ENCODE measurements at regions not wholly inside any gene's neighbourhood (a gene's known extent, or its start where the extent isn't known, plus 50 kb on each side); places are given as distances from the start of the nearest gene placed in this dataset.

DNA sequence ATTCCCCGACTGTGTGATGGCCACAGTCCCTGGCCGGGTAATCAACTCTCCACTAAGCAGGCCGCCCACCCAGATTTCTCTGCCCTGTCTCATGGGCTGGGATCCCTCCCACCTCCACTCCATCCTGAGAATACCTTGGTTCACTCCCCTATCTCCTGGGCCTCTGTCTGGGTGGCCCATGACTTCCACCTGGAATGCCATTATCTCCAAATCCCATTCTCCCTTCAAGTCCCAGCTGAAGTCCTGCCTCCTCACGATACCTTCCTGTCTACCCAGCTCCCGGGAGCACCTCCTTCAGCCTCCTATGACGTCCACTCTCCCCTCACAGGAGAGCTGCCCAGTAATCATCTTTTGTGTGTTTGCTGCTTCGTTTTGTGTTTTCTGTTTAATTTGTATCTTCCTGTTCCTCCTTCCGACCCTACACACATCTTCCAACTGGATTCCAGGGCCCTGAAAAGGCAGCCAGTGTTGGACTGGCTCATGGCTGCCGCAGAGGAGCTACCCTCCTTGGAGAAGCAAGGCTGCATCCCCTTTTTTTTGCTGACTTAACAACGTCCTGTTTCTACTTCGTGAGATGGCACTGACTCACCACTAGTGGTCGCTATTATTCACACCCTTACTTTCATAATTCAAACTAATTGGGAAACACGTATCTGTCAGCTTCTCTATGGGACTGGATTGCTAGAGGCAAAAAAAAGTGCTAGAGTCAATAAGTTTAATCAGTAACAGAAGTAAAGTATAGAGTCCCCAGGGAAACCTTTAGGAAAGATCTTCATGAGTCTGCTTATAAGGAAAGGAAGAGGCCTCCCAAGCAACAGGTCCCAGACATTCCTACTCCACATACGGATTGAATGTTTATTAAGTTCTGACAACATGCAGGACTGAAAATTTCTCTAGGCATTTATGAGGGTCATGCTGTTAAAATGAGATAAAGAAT, 171.9 kb upstream of the GATA6 start:
- DNase-seq: no peak

DNA sequence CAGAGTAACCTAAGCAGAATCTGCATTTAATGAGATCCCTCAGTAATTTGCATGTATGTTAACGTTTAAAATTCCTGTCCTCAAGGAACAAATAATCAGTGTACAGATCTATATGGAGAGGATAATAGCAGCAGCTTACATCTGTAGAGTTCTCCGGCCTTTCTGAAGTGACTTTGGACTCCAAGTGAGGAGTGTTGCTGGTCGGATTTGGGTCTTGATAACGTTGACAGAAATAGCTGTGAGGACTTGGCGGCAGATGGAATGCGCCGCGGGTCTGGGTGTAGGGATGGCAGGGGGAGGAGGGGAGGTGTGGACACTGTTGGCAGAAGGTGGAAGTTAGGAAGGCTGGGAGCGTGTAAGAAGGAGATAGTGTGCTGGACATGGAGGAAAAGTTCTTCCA, 170.9 kb upstream of the GATA6 start:
- no peak for DNase-seq

DNA sequence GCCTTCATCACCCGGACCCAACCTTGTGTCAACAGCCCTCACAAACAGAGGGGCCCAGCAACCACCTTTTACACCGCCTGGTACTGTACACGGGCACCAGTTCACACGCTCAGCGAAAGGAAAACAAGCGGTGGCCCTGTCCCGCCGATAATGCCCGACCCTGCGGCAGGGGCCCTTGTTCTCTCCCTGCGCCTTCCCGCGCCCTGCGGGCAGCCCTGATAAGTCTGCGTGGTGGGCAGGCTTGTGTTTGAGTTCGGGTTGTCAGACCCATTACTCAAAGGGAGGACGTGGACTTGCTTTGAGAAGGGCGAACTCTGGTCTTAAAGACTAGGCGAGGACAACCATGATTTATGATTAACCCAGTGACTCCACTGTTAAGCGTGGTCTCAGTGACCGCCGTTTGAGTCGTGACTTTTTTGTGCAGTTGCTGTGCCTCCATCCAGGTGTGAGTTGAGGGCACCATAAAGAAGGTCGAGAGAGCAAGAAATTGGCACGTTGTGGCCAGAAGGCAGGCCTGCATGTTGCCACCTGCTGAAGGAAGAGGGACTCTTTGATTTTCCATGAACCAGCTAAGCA, 167.4 kb upstream of the GATA6 start:
- DNase-seq: no peak

DNA sequence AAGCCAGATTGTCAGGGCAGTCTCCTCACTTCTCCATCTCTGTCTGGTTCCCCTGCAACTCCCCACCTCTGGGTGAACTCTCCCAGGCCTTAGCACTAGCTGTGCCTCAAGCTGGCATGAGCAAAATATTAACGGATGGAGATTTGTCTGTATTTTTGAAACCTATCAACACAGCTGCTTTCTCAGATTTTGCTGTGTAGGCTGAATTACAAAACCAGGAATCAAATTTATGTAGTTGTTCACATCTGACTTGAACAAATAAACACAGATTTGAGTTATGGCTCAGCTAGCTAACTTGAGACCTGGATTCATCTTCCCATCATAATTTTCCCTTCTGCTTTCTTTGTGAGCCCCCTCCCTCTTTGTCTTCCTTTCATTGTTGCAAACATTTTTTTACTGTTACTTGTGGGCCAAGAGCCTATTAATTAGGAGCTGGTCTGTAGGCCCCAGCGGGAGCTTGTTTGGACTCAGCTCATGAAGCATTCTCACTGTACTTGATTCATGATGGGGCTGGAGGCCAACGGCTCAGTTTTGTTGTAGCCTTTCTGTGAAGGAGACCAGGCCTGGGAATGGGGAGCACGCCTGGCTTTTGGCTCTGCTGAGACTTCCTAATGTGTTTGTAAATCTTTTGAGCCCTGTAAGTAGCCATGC, 164.1 kb upstream of the GATA6 start:
- no peak for DNase-seq

DNA sequence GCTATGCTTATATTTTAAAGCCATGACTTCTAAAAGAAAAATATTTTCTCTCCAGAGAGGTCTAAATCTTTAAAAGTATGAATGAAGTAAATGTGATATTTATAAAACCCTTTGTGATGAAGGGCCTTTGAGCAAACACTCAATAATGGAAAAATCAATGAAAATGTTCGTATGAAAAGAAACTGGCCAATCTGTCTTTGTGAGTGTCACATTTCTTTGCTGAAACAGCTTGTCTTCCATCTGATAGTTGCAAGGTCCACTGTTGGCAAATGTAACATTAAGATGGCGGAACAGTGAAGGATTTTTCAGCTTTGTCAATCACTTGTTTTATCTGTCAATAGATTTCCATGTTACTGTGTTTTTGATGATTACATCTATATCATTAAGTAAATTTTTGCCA, 162.9 kb upstream of the GATA6 start:
- DNase-seq: no peak

DNA sequence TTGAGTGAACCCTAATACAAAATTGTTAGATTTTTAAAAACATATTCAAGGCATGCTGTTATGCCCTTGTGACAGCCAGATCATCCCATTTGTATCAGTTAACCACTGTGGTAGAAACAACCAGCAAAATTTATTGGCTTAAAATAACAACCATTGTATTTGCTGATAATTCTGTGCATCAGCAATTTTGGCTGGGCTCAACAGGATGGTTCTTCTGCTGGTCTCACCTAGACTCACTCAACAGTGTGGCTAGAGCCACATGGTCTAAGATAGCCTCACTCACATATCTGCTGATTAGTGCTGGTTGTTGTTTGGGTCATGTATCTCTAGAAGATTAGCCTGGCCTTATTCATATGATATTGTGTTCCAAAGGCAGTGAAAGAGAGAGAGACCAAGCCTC, 160.1 kb upstream of the GATA6 start:
- DNase-seq: no peak

DNA sequence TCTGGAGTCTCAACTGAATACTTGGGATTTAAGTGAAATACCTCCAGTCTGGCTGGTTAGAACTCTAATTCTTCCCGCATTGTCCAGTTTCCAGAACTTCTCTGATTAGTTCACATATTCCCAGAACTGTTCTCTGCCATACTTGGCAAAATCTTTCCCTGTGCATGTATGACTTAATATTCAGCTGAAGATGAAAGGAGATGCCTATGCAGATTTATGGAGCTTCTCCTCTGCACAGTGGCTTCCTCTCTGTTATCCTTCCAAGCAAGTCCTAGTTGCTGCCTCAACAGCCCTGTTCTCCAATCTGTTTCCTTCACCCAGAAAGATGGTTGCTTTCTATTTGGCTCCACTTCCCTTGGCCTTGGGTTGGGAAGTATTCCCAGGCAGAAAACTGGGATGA, 155.4 kb upstream of the GATA6 start:
- DNase-seq: no peak

DNA sequence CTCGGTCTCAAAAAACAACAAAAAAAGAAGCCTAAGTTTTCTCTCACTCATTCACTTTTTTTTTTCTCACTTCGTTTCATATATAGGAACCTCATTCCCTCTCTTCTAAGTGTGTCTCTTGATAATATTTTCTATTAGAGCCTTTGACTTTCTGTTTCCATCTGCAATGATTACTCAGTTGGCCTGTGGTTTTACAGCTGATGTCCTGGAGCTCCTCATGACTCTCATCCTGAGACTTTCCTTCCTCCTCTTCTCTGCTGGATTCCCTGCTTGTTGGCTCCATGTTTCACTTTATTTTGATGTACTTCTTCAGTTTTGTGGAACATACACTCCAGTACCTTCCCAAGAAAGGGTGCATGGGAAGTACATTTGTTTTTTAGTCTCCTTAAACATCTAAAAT, 154.2 kb upstream of the GATA6 start:
- DNase-seq: no peak

DNA sequence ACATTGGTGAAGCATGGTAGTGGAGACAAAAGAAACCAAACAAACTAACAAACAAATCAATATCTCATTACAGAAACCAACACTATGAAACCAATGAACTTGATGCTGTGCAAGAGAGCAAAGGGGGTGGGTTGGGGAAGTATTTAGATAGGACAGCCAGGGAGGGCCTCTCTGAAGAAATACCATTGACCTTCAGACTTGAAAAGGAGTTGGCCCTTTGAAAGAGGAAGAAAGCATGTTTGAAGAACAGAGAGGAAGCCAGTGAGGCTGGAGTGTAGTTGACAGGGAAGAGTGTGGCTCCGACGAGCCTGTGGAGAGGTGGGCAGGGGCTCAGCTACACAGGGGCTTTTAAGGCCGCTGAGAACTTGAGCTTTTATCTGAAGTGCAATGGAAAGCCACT, 151.0 kb upstream of the GATA6 start:
- DNase-seq: no peak

DNA sequence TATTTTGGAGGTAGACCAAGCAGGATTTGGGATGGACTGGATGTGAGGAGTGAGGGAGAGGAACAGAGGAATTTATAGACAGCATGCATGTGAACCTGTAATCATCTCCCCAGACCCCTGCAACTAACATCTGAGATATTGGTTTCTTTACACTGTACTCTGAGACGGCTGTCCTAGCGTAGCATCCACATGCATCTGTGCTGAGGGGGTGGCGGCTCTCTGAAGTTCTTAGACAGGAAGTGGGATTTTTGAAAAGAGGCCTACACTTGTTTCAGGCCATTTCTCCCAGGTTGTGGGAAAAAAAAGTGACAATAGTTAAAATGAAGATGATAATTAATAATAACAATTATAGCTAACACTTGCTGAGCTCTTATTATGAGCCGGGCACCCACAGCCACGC, 150.2 kb upstream of the GATA6 start:
- no peak for DNase-seq

DNA sequence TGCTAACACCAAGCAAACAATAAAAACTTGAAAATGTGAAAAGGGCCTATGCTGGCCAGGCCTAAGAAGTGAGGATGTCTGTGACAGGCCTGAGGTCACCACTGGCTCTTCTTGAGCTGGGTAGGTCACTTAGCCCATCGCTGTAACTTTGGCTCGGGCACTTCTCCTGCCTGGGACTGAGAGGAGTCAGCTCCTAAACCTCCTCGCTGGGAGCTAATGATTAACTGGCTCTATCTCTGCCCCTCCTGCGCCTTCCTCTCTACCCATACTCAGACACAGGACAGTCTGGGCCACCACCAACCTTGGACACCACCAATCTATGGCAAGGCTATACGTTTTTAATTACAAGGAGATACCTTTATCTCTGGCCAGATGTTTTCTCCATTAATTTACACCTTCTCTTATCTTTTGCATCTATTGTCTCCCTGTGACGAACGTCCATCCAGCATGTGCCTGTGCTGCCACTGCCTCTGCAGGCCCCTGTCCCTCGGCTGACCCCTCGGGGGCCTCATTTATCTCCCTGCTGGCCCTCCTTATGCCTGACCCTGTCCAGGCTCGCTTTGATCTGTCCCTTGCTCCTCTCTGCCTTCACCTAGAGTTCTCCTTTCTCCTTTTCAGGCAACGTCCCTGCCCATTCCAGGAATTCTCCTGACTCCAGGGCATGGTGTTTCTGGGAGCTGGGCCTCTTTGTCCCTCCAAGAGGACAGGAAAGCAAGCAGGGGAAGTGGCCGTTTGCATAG, 149.1 kb upstream of the GATA6 start:
- no peak for DNase-seq

DNA sequence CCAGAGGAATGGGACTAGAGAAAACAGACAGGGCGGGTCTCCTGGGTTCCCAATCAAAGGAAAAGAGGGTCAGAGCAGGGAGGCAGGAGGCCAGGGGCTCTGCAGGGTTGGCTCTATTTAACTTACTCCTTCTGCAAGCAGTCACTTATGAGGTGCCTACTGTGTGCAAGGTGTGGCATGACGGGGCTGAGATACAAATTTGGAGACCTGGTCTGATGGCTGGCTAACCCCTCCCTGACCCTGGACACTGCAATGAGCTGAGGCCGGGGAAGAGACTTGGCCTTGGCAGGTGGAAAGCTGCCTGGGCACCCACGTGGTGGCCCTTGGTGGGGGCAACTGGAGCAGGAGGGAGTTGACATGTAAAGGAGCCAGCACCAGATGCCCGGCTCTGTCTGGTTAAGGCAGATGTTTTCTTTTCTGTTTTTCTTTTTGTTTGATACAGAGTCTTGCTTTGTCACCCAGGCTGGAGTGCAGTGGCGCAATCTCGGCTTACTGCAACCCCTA, 148.5 kb upstream of the GATA6 start:
- DNase-seq: no peak

DNA sequence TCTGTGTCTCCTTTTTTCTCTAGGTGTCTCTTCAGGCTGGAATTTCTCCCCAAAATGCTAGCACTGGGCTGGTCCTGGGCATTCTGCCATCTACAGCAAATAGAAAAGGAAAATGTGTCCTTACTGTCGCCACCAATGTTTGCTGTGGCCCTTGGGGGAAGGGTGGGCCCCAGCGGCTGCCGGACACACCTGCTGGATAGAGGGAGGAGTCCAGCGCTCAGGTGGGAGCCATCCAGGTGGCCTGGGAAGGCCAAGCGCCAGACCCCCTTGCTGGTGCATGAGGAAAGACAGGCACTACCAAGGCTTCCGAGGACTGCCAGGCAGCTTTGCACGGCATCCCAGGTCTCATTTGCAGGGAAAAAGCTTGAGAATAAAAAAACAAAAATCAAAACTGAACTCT, 147.7 kb upstream of the GATA6 start:
- DNase-seq: no peak

DNA sequence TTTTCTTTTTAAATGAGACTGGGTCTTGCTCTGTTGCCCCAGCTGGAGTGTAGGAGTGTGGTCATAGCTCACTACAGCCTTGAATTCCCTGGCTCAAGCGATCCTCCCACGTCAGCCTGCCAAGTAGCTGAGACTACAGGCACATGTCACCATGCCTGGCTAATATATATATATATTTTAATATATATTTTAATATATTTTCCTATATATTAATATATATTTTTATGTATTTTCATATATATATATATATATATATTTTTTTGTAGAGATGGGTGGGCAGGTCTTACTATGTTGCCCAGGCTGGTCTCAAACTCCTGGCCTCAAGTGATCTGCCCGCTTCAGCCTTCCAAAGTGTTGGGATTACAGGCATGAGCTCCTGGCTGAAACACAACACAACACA, 144.5 kb upstream of the GATA6 start:
- no peak for DNase-seq

DNA sequence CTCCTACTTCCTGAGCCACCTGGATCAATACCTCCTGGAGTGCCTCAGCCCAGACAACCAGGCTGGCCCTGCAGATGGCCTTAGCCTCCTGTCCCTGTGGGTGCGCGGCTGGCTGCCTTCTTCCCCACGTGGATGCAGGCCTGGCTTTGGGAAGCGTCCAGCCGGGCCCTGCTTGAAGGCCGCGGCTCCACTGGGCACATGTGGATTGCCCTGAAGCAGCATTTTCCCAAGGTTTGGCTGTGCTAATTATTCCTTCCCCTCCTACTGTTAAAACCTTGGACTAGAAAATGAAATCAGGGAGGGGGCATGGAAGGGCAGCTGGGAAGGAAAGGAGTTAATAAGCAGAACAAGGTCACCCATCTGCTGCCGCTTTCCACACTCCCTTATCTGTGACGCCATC, 143.0 kb upstream of the GATA6 start:
- DNase-seq: no peak

DNA sequence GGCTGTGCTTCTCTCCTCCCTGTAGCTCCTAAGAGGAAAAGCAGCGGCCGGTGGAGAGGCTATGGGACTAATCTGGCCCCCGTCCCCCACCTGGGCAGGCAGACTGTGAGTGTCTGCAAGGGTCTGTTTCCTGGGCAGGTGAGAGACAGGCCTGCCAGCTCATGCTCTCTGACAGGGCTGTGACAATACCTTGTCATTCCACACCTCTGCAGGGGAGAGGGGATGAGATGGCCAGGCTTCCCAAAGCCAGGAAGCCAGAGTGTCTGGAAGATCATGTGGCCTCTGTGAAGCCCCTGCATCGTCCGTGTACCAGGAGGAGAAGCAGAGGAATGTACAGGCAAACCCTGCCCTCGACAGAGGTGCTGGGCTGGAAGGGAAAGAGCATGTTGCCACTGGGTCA, 142.5 kb upstream of the GATA6 start:
- no peak for DNase-seq

DNA sequence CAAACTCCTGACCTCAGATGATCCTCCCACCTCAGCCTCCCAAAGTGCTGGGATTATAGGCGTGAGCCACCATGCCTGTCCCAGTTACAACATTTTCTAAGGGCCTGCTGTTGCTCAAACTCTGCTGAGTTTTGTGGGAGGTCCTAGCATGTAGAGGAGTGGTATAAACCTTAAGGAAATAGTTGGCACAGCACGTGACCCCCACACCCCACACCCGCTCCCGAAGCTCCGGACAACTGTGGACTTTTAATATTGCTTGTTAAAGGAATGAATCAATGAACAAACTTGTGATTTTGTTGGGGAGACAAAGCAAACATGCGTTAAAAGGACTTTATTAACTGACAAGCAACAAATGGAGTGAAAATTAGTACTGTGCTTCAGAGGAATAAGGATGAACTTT, 137.8 kb upstream of the GATA6 start:
- no peak for DNase-seq

DNA sequence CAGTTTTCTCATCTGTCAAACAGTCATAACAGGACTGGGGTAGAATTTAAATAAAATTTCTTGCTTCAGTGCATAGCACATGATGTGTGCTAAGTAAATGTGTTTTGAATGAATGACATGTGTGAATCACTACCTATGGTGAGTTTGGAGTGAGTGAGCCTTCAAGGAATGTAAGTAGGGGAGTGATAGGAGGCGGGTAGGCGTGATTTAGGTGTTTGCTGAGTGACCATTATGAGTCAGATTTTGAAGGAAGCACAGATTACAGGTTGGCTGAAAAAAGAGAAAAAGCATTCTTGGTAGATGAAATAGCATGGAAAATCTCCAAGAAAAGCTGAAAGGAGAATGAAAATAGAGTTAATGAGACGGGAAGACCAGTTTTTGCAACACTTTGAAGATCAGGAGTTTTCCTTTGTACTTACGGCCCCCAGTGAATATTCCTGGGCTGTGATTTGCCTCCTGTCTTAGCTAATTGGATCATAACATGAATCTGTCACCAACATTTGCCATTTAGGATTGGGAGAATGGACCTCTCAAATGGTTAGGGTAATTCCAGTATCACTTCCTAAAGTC, 136.9 kb upstream of the GATA6 start:
- DNase-seq: no peak

DNA sequence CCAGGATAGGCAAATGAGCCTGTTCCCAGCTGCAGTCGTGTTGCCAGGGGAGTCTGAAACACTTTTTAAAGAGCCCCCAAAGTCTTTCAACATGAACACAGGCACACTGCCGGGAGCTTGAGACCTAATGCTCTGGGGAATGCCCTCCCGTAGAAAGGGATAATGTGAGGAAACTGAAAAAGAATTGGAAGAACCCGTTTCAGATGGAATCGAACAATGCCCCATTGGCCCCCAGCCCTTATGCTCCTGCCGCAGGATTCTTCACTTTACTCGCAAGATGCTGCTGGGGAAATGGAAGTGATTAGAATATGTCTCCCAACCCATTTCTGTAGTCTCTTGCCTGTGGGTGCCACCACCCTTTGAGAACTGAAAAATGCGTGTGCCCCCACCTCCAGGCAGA, 136.3 kb upstream of the GATA6 start:
- no peak for DNase-seq

DNA sequence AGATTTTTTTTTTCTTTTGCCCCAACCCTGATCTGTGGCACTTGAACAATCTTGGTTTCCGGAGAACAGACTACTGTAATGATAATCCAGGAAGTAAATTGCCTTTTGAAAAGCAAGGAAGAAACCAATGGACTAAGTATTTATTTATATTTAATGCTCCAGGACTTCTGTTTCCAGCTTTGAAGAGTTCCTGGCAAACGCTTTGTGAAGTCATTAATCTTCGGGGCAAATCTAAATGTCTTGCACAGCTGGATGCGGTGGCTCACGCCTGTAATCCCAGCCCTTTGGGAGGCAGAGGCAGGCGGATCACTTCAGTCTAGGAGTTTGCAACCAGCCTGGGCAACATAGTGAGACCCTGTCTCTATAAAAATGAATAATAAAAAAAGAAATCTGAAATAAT, 135.1 kb upstream of the GATA6 start:
- DNase-seq: no peak

DNA sequence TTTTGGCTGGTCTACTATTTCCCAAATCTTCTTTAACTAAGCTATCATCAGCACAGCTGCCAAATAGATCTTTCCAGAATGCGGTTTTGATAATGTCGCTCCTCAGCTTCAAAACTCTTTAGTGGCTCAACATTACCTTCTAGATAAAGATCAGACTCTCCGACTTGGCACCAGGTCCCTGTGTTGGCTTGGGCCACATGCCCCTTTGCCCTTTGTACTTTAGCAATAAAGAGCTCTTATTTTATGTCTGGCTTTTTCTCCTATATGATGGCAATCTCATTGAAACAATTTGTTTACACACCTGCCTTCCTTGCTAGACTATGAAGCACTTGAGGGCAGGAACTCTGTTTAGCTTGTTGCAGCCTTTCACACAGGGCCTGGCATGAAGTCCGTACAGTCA, 128.9 kb upstream of the GATA6 start:
- DNase-seq: no peak

DNA sequence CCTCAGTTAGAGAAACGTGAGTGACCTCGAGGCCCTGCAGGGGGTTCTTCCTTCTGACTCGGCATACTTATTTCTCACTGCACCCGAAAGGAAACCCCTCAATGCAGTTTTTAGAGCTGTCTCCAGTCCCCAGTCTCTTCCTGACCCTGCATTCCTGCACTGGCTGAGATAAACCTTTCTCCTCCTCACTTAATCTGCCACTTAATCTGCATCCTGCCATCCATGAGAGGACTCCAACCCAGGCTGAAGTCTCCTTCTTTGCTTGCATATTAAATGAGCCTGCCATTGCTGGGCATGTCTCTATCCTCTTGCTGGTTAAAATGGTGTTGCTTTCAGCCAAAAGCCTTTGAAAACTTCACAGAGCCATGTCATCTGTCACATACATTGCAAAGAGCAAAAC, 125.6 kb upstream of the GATA6 start:
- no peak for DNase-seq
